Sciatic nerve (tissue), 2 donors: ENCODE measurements at regions not wholly inside any gene's neighbourhood (a gene's known extent, or its start where the extent isn't known, plus 50 kb on each side); places are given as distances from the start of the nearest gene placed in this dataset.

Source experiments
- ATAC-seq: fragments of 200-7000 bp; cut with Tn5 transposase; one replicate; pipeline ENCODE4 v1.9.1; 2020; ENCODE audit warnings: mild to moderate bottlenecking, moderate library complexity
- DNase-seq: peaks from one replicate; pipeline ENCODE4 v3.0.0-alpha.2; 2020; ENCODE audit warnings: low spot score
- intact Hi-C: fragments of 100-400 bp; cut with DNase I; formaldehyde crosslinking; loops from one replicate; pipeline ENCODE4 v1.14.2; 2022
- donor health status: DM: no; HTN: no; CAD: no.
- donor health status: DM: no; HTN: no; CAD: no.

- ATAC-seq (peak; percentile 44), DNase-seq (no peak)
- intact Hi-C loops, result no loop called here
These were observed 134.0 kb upstream of the THRB start for GRCh38 chr3:24628523-24629258.

- ATAC-seq (no peak), DNase-seq (no peak)
- intact Hi-C loops, result no loop called here
These were observed 136.8 kb upstream of the THRB start for GRCh38 chr3:24631481-24631880.

- ATAC-seq (peak; percentile 47), DNase-seq (no peak)
- intact Hi-C loops, result no loop called here
These were observed 144.4 kb upstream of the THRB start for GRCh38 chr3:24639061-24639460.

- ATAC-seq (peak; percentile 64), DNase-seq (no peak)
- intact Hi-C loops, result no loop called here
These were observed 145.1 kb upstream of the THRB start for GRCh38 chr3:24639481-24640329.

GRCh38 chr3:24640330-24640877, 145.8 kb upstream of the THRB start:
- ATAC-seq (peak; percentile 91), DNase-seq (no peak)
- intact Hi-C loops, result no loop called here

GRCh38 chr3:24641628-24642027, 147.0 kb upstream of the THRB start:
- DNase-seq (no peak), ATAC-seq (no peak)
- intact Hi-C loops, result no loop called here

- DNase-seq (no peak), ATAC-seq (no peak)
- intact Hi-C loops, result no loop called here
These were observed 150.4 kb upstream of the THRB start for GRCh38 chr3:24645047-24645446.

- ATAC-seq (no peak), DNase-seq (no peak)
- intact Hi-C loops, result no loop called here
These were observed 152.1 kb upstream of the THRB start for GRCh38 chr3:24646790-24647189.

GRCh38 chr3:24648063-24648462, 153.4 kb upstream of the THRB start:
- intact Hi-C loops, result no loop called here
- ATAC-seq (no peak), DNase-seq (no peak)

- intact Hi-C loops, result no loop called here
- ATAC-seq, result no peak
- DNase-seq, result no peak
These were observed 156.2 kb upstream of the THRB start for GRCh38 chr3:24650839-24651238.

- intact Hi-C loops, result no loop called here
- ATAC-seq (no peak), DNase-seq (no peak)
These were observed 163.3 kb upstream of the THRB start for GRCh38 chr3:24657870-24658510.

GRCh38 chr3:24661175-24661584, 166.5 kb upstream of the THRB start:
- ATAC-seq, result no peak

GRCh38 chr3:24662449-24663345, 168.0 kb upstream of the THRB start:
- intact Hi-C loops, result no loop called here
- DNase-seq (no peak), ATAC-seq (peak; percentile 17)

More at GRCh38 chr3:24661175-24661584, 166.5 kb upstream of the THRB start:
- no peak for DNase-seq
- intact Hi-C loops, result no loop called here

GRCh38 chr3:24663406-24663805, 168.8 kb upstream of the THRB start:
- ATAC-seq (no peak), DNase-seq (no peak)
- intact Hi-C loops, result no loop called here

GRCh38 chr3:24668039-24668438, 173.4 kb upstream of the THRB start:
- no peak for ATAC-seq
- DNase-seq, result no peak
- intact Hi-C loops, result no loop called here

GRCh38 chr3:24670871-24671270, 176.2 kb upstream of the THRB start:
- intact Hi-C loops, result no loop called here
- ATAC-seq (no peak), DNase-seq (no peak)

GRCh38 chr3:24673596-24673995, 178.9 kb upstream of the THRB start:
- no peak for DNase-seq

GRCh38 chr3:24674261-24674660, 179.6 kb upstream of the THRB start:
- intact Hi-C loops, result no loop called here
- no peak for ATAC-seq

More at GRCh38 chr3:24673596-24673995, 178.9 kb upstream of the THRB start:
- ATAC-seq, result no peak
- intact Hi-C loops, result no loop called here

GRCh38 chr3:24678021-24678420, 183.4 kb upstream of the THRB start:
- DNase-seq (no peak), ATAC-seq (no peak)
- intact Hi-C loops, result no loop called here

More at GRCh38 chr3:24674261-24674660, 179.6 kb upstream of the THRB start:
- no peak for DNase-seq
